ENCODE measurements at regions not wholly inside any gene's neighbourhood (a gene's known extent, or its start where the extent isn't known, plus 50 kb on each side); places are given as distances from the start of the nearest gene placed in this dataset.

DNA sequence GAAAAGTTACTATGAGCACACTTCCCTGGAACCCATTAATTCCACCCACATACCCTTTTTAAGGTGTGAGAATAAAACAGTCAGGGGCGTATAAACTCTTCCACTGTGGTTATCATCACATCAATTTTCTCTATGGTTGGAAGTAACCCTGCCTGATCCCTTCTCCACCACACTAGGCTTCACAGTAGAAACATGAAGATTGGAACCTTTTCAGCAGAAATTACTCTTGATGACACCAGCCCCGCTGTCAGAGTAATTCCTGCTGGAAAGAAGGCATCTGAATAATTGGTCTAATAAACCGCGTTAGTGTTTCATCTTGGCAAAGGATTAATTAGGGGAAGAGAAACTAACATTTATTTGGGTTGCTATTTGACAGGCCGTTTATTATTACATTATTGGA is 278.4 kb downstream of the MFSD1 start:
- H3K36me3 ChIP-seq (ENCODE audit: control insufficient read depth, insufficient read depth, low read length): no peaks in the 10 kb centered on the region
- no peak for DNase-seq (ENCODE audit: low read depth)
- no peak overlapping the region for H3K4me3 ChIP-seq (ENCODE audit: low read depth, low read length)
- no peaks in the 10 kb centered on the region for H3K27me3 ChIP-seq (ENCODE audit: control insufficient read depth, insufficient read depth, low read length)
- TF ChIP-seq CTCF (IDR thresholded peaks at IDR 0.05; ENCODE audit: insufficient read depth, low read length, poor library complexity, severe bottlenecking): no peak

GRCh38 chr3:159080821-159081220 is 279.0 kb downstream of the MFSD1 start:
- H3K27me3 ChIP-seq (ENCODE audit: control insufficient read depth, insufficient read depth, low read length): no peaks in the 10 kb centered on the region
- no peak for TF ChIP-seq CTCF (IDR thresholded peaks at IDR 0.05; ENCODE audit: insufficient read depth, low read length, poor library complexity, severe bottlenecking)
- no peak for DNase-seq (ENCODE audit: low read depth)
- no peak overlapping the region for H3K4me3 ChIP-seq (ENCODE audit: low read depth, low read length)
- no peaks in the 10 kb centered on the region for H3K36me3 ChIP-seq (ENCODE audit: control insufficient read depth, insufficient read depth, low read length)

GRCh38 chr3:159082519-159082918 is 280.7 kb downstream of the MFSD1 start:
- no peaks in the 10 kb centered on the region for H3K27me3 ChIP-seq (ENCODE audit: control insufficient read depth, insufficient read depth, low read length)
- TF ChIP-seq CTCF (IDR thresholded peaks at IDR 0.05; ENCODE audit: insufficient read depth, low read length, poor library complexity, severe bottlenecking): no peak
- H3K36me3 ChIP-seq (ENCODE audit: control insufficient read depth, insufficient read depth, low read length): no peaks in the 10 kb centered on the region
- H3K4me3 ChIP-seq (ENCODE audit: low read depth, low read length): no peak overlapping the region
- no peak for DNase-seq (ENCODE audit: low read depth)

- H3K4me3 ChIP-seq (ENCODE audit: low read depth, low read length): no peak overlapping the region
- H3K27me3 ChIP-seq (ENCODE audit: control insufficient read depth, insufficient read depth, low read length): no peaks in the 10 kb centered on the region
- H3K36me3 ChIP-seq (ENCODE audit: control insufficient read depth, insufficient read depth, low read length): no peaks in the 10 kb centered on the region
- no peak for TF ChIP-seq CTCF (IDR thresholded peaks at IDR 0.05; ENCODE audit: insufficient read depth, low read length, poor library complexity, severe bottlenecking)
- DNase-seq (ENCODE audit: low read depth): no peak
Measured at GRCh38 chr3:159091936-159092335, 290.1 kb downstream of the MFSD1 start.

- Histone ChIP-seq H3K36me3 (ENCODE audit: control insufficient read depth, insufficient read depth, low read length) (no peaks in the 10 kb centered on the region), H3K27me3 (ENCODE audit: control insufficient read depth, insufficient read depth, low read length) (no peaks in the 10 kb centered on the region), H3K4me3 (ENCODE audit: low read depth, low read length) (no peak overlapping the region)
- no peak for DNase-seq (ENCODE audit: low read depth)
- TF ChIP-seq CTCF (IDR thresholded peaks at IDR 0.05; ENCODE audit: insufficient read depth, low read length, poor library complexity, severe bottlenecking): no peak
Measured at GRCh38 chr3:159102001-159102400, 300.1 kb downstream of the MFSD1 start.

DNA sequence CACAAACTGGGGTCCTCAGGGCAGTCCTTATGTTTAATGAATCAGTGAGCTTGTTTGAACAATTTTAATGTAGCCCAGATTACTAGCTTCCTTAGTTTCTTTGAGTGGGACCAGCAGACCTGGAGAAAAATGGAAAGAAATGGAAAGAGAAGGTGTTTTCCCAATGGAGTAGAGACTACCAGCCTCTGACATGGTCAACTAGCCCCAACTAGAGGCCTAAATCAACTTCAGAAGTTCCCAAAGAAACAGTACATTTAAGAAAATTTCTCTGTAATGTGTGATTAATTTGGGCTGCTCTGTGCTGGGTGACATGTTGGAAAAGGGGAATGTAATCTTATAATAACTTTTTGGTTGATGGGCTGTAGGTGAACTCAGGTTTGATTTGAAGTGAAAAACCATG is 310.9 kb downstream of the MFSD1 start:
- Histone ChIP-seq H3K36me3 (ENCODE audit: control insufficient read depth, insufficient read depth, low read length) (no peaks in the 10 kb centered on the region), H3K4me3 (ENCODE audit: low read depth, low read length) (no peak overlapping the region), H3K27me3 (ENCODE audit: control insufficient read depth, insufficient read depth, low read length) (no peaks in the 10 kb centered on the region)
- DNase-seq (ENCODE audit: low read depth): no peak
- TF ChIP-seq CTCF (IDR thresholded peaks at IDR 0.05; ENCODE audit: insufficient read depth, low read length, poor library complexity, severe bottlenecking): no peak
